ENCODE measurements at regions not wholly inside any gene's neighbourhood (a gene's known extent, or its start where the extent isn't known, plus 50 kb on each side); places are given as distances from the start of the nearest gene placed in this dataset.
A peak's percentile ranks its signal among the peaks of the same experiment; 100 is the strongest.
"Not testable (repeated sequence)": the region's sequence is repeated elsewhere in the genome, so short reads cannot be mapped to it uniquely, and the experiment has no call there.

DNA sequence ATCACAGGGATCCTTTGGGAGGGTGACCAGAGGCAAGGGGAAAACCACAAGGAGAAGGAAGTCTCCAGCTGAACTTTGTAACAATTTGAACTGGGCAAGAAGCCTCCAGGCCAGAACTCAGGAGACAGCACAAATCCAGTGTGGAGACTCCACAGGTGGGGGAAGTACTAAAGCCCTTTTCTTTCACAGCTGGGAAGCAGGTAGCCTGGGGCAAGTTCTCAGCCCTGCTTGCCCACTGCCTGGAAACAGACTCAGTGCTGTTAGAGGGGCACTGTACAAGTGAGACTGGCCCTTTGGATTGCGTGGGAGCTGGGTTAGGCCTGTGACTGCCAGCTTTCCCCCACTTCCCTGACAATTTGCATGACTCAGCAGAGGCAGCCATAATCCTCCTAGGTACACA is 120.2 kb upstream of the GRIN2B start:
- H2AFZ ChIP-seq; H3K4me3 ChIP-seq; H3K4me1 ChIP-seq (ENCODE audit: insufficient read depth): not testable (repeated sequence)

DNA sequence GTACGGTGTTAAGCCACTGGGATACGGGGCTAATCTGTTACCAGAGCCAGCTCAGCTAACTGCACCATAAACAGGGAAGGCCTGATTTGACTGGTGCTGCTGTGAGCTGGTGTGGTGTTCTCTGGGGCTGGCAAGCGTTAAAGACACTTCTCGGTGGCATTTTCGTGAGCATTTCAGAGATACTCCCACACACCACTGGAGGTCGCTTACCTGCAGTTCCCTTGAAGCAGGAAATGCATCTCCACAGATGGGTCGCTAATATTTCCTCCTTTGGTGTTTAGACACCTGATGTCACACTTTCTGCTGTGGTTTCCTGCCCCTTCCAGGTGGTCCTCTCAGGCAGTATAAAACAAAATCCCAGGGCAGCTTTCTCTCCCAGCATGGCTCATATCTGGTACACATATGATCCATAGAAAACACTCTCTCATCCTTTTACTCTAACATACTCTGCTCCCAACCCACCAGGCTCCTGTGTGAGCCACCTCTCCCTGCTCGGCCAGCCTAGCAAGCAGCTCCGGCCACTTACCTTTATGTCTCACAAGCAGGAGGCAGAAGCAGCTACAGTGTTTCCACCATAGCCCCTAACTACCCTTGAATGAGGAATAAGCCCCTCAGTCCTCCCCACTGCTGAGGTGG is 129.9 kb upstream of the GRIN2B start:
- ATAC-seq (peak; percentile 99), DNase-seq (ENCODE audit: low spot score) (peak; percentile 83)
- no peak for TF ChIP-seq CREB1 (CRISPR knock-in tag; IDR thresholded peaks at IDR 0.05; ENCODE audit: low read depth)
- TF ChIP-seq, protein P1, sequence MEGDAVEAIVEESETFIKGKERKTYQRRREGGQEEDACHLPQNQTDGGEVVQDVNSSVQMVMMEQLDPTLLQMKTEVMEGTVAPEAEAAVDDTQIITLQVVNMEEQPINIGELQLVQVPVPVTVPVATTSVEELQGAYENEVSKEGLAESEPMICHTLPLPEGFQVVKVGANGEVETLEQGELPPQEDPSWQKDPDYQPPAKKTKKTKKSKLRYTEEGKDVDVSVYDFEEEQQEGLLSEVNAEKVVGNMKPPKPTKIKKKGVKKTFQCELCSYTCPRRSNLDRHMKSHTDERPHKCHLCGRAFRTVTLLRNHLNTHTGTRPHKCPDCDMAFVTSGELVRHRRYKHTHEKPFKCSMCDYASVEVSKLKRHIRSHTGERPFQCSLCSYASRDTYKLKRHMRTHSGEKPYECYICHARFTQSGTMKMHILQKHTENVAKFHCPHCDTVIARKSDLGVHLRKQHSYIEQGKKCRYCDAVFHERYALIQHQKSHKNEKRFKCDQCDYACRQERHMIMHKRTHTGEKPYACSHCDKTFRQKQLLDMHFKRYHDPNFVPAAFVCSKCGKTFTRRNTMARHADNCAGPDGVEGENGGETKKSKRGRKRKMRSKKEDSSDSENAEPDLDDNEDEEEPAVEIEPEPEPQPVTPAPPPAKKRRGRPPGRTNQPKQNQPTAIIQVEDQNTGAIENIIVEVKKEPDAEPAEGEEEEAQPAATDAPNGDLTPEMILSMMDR (conservative IDR thresholded peaks at IDR 0.05; ENCODE audit: low read depth in 2 of 2) = peak; percentile 63 to 77
- no peak for TF ChIP-seq POLR2AphosphoS5 (IDR thresholded peaks at IDR 0.05; ENCODE audit: low read depth)
- no peak for TF ChIP-seq EZH2 (IDR thresholded peaks at IDR 0.05; ENCODE audit: low read depth, unreplicated experiment)
- TF ChIP-seq JUNB (IDR thresholded peaks at IDR 0.05; ENCODE audit: unreplicated experiment) = no peak
- no peak for TF ChIP-seq ZNF331 (CRISPR knock-in tag; IDR thresholded peaks at IDR 0.05; ENCODE audit: low read depth)
- no peak for TF ChIP-seq NANOG (IDR thresholded peaks at IDR 0.05; ENCODE audit: borderline replicate concordance)
- Mint-ChIP-seq H3K27me3 (ENCODE audit: insufficient read depth, low read depth, poor library complexity) (peaks cover 2% of the 10 kb centered on the region), H3K36me3 (ENCODE audit: low read depth) (no peaks in the 10 kb centered on the region), H3K9me3 (no peaks in the 10 kb centered on the region), H3K4me1 (0 out of 3 replicates have a peak, but pooled peaks cover 3% of the 10 kb centered on the region), H3K4me3 (no peak overlapping the region), H3K27ac (no peak overlapping the region)
- H3K27ac ChIP-seq (ENCODE audit: low read depth) = no peak overlapping the region
- no peaks in the 10 kb centered on the region for H3K79me2 ChIP-seq (replicated peaks; ENCODE audit: insufficient read depth)
- H3K36me3 ChIP-seq (ENCODE audit: insufficient read depth) = no peaks in the 10 kb centered on the region
- no peak overlapping the region for H3K4me2 ChIP-seq
- H3K4me3 ChIP-seq = no peak overlapping the region
- no peaks in the 10 kb centered on the region for H3F3A ChIP-seq (replicated peaks; ENCODE audit: low read depth)
- no peaks in the 10 kb centered on the region for H3K9me2 ChIP-seq (ENCODE audit: insufficient read depth)
- H3K4me1 ChIP-seq (ENCODE audit: insufficient read depth) = no peaks in the 10 kb centered on the region
- H2AFZ ChIP-seq = peak overlapping the region; percentile 83; the same call in 1 of the 2 replicates
- no peaks in the 10 kb centered on the region for H3K27me3 ChIP-seq (ENCODE audit: insufficient read depth)
- no peaks in the 10 kb centered on the region for H4K20me1 ChIP-seq (replicated peaks; ENCODE audit: insufficient read depth)

More for the DNA sequence above, 120.2 kb upstream of the GRIN2B start:
- not testable (repeated sequence) for DNase-seq (ENCODE audit: low spot score); H3K27me3 Mint-ChIP-seq (ENCODE audit: insufficient read depth, low read depth, poor library complexity); H3F3A ChIP-seq (replicated peaks; ENCODE audit: low read depth); H3K4me2 ChIP-seq; H3K4me1 Mint-ChIP-seq; H3K27me3 ChIP-seq (ENCODE audit: insufficient read depth); ATAC-seq; H3K27ac Mint-ChIP-seq; H3K27ac ChIP-seq (ENCODE audit: low read depth); H3K36me3 ChIP-seq (ENCODE audit: insufficient read depth); H3K4me3 Mint-ChIP-seq; H3K36me3 Mint-ChIP-seq (ENCODE audit: low read depth); H3K79me2 ChIP-seq (replicated peaks; ENCODE audit: insufficient read depth); H4K20me1 ChIP-seq (replicated peaks; ENCODE audit: insufficient read depth)
- H3K9me3 Mint-ChIP-seq = peaks cover 24% of the 10 kb centered on the region
- H3K9me2 ChIP-seq (ENCODE audit: insufficient read depth) = peaks cover 10% of the 10 kb centered on the region

DNA sequence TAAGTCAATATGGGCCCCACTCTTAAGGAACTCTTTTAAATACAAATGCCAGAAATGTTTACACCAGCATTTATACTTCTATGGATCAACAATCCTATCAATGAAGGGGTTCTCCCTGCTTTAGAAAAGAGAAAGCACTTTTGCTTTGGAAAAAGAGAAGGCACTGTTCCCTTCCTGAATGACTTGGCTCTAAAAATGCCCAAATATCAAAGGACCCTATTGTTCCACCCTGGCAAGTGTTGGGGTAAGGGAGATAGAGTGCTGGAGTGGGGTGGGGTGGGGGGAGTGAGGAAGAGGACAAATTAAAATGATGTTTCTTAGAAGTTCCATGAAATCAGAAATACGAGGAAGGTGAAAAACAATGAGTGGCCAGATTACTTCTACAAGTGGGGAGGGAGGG is 131.6 kb upstream of the GRIN2B start:
- Histone ChIP-seq H3F3A (replicated peaks; ENCODE audit: low read depth) (no peaks in the 10 kb centered on the region), H3K4me1 (ENCODE audit: insufficient read depth) (no peaks in the 10 kb centered on the region), H3K36me3 (ENCODE audit: insufficient read depth) (no peaks in the 10 kb centered on the region), H3K27me3 (ENCODE audit: insufficient read depth) (no peaks in the 10 kb centered on the region), H4K20me1 (replicated peaks; ENCODE audit: insufficient read depth) (no peaks in the 10 kb centered on the region), H3K27ac (ENCODE audit: low read depth) (no peak overlapping the region), H3K9me2 (ENCODE audit: insufficient read depth) (no peaks in the 10 kb centered on the region), H2AFZ (no peak overlapping the region), H3K4me3 (no peak overlapping the region), H3K79me2 (replicated peaks; ENCODE audit: insufficient read depth) (no peaks in the 10 kb centered on the region), H3K4me2 (no peak overlapping the region)
- H3K36me3 Mint-ChIP-seq (ENCODE audit: low read depth) = no peaks in the 10 kb centered on the region
- no peak overlapping the region for H3K27ac Mint-ChIP-seq
- DNase-seq (ENCODE audit: low spot score) = no peak
- H3K27me3 Mint-ChIP-seq (ENCODE audit: insufficient read depth, low read depth, poor library complexity) = peaks cover 2% of the 10 kb centered on the region
- 0 out of 3 replicates have a peak, but pooled peaks cover 3% of the 10 kb centered on the region for H3K4me1 Mint-ChIP-seq
- no peak for ATAC-seq
- no peak overlapping the region for H3K4me3 Mint-ChIP-seq
- H3K9me3 Mint-ChIP-seq = no peaks in the 10 kb centered on the region
- TF ChIP-seq ZNF114 (CRISPR knock-in tag; IDR thresholded peaks at IDR 0.05) (no peak), JUNB (IDR thresholded peaks at IDR 0.05; ENCODE audit: unreplicated experiment) (no peak)
- TF ChIP-seq, protein P2, sequence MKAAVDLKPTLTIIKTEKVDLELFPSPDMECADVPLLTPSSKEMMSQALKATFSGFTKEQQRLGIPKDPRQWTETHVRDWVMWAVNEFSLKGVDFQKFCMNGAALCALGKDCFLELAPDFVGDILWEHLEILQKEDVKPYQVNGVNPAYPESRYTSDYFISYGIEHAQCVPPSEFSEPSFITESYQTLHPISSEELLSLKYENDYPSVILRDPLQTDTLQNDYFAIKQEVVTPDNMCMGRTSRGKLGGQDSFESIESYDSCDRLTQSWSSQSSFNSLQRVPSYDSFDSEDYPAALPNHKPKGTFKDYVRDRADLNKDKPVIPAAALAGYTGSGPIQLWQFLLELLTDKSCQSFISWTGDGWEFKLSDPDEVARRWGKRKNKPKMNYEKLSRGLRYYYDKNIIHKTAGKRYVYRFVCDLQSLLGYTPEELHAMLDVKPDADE (IDR thresholded peaks at IDR 0.05) = no peak

All from GM23338 (cell line).